ENCODE measurements at regions not wholly inside any gene's neighbourhood (a gene's known extent, or its start where the extent isn't known, plus 50 kb on each side); places are given as distances from the start of the nearest gene placed in this dataset.

GRCh38 chr15:47194718-47195117 lies 522.6 kb upstream of the SEMA6D start:
- TF ChIP-seq POLR2A (IDR thresholded peaks at IDR 0.05; ENCODE audit: low read depth, low read length) (no peak), MAFK (IDR thresholded peaks at IDR 0.05; ENCODE audit: low read depth, low read length) (peak; percentile 31; the same call in 1 of the 2 replicates), RAD21 (IDR thresholded peaks at IDR 0.05; ENCODE audit: low read length) (peak; percentile 69), CTCF (conservative IDR thresholded peaks at IDR 0.05; ENCODE audit: low read depth, low read length) (peak; percentile 60), SMC3 (IDR thresholded peaks at IDR 0.05; ENCODE audit: low read depth, low read length) (peak; percentile 53), USF2 (IDR thresholded peaks at IDR 0.05; ENCODE audit: low read depth, low read length) (no peak), CHD1 (IDR thresholded peaks at IDR 0.05; ENCODE audit: low read depth, low read length) (no peak), CEBPB (IDR thresholded peaks at IDR 0.05; ENCODE audit: low read depth, low read length) (no peak), MXI1 (IDR thresholded peaks at IDR 0.05; ENCODE audit: borderline replicate concordance, low read depth, low read length) (no peak), BHLHE40 (IDR thresholded peaks at IDR 0.05; ENCODE audit: low read depth, low read length) (no peak), NFE2L2 (IDR thresholded peaks at IDR 0.05; ENCODE audit: low read depth, low read length) (no peak), FOS (IDR thresholded peaks at IDR 0.05; ENCODE audit: low read depth, low read length) (no peak)

All from IMR-90 (cell line).